GM18519 (cell line): ENCODE measurements at regions not wholly inside any gene's neighbourhood (a gene's known extent, or its start where the extent isn't known, plus 50 kb on each side); places are given as distances from the start of the nearest gene placed in this dataset.
"Not testable (repeated sequence)": the region's sequence is repeated elsewhere in the genome, so short reads cannot be mapped to it uniquely, and the experiment has no call there.

ENCODE experiments used
- ATAC-seq: cut with Tn5 transposase; IDR thresholded peaks from one replicate; pipeline ENCODE4 v1.9.1; 2021; ENCODE audit warnings: mild to moderate bottlenecking, moderate library complexity; ENCODE audit not compliant: unreplicated experiment, low FRiP score

GRCh38 chr6:152811785-152812184 lies 61.2 kb downstream of the VIP start:
- ATAC-seq: no peak

- ATAC-seq: no peak
Measured at GRCh38 chr6:152815230-152815872, 64.8 kb downstream of the VIP start.

GRCh38 chr6:152816055-152816454 lies 65.5 kb downstream of the VIP start:
- no peak for ATAC-seq

GRCh38 chr6:152821525-152821924 lies 70.9 kb downstream of the VIP start:
- no peak for ATAC-seq

GRCh38 chr6:152824666-152825065 lies 74.1 kb downstream of the VIP start:
- no peak for ATAC-seq

- ATAC-seq: no peak
Measured at GRCh38 chr6:152828431-152828830, 77.8 kb downstream of the VIP start.

GRCh38 chr6:152834366-152834765 lies 83.8 kb downstream of the VIP start:
- not testable (repeated sequence) for ATAC-seq

GRCh38 chr6:152836523-152836922 lies 85.9 kb downstream of the VIP start:
- ATAC-seq: no peak

- no peak for ATAC-seq
Measured at GRCh38 chr6:152845421-152845820, 94.8 kb downstream of the VIP start.

GRCh38 chr6:152846825-152847224 lies 96.2 kb downstream of the VIP start:
- no peak for ATAC-seq

- no peak for ATAC-seq
Measured at GRCh38 chr6:152848919-152849318, 98.3 kb downstream of the VIP start.

GRCh38 chr6:152854086-152854795 lies 103.6 kb downstream of the VIP start:
- ATAC-seq: no peak

GRCh38 chr6:152858141-152858540 lies 107.5 kb downstream of the VIP start:
- no peak for ATAC-seq

GRCh38 chr6:152859225-152859624 lies 108.6 kb downstream of the VIP start:
- no peak for ATAC-seq

GRCh38 chr6:152863618-152864326 lies 113.2 kb downstream of the VIP start:
- peak; percentile 94 for ATAC-seq

- no peak for ATAC-seq
Measured at GRCh38 chr6:152874267-152874666, 108.6 kb downstream of the FBXO5 start.

- ATAC-seq: no peak
Measured at GRCh38 chr6:152874846-152875568, 107.8 kb downstream of the FBXO5 start.

GRCh38 chr6:152879681-152880080 lies 103.2 kb downstream of the FBXO5 start:
- no peak for ATAC-seq

GRCh38 chr6:152893187-152893586 lies 89.7 kb downstream of the FBXO5 start:
- no peak for ATAC-seq

GRCh38 chr6:152896923-152897322 lies 85.9 kb downstream of the FBXO5 start:
- ATAC-seq: no peak

- peak; percentile 96 for ATAC-seq
Measured at GRCh38 chr6:152897807-152898399, 84.9 kb downstream of the FBXO5 start.
